ENCODE measurements at regions not wholly inside any gene's neighbourhood (a gene's known extent, or its start where the extent isn't known, plus 50 kb on each side); places are given as distances from the start of the nearest gene placed in this dataset.

DNA sequence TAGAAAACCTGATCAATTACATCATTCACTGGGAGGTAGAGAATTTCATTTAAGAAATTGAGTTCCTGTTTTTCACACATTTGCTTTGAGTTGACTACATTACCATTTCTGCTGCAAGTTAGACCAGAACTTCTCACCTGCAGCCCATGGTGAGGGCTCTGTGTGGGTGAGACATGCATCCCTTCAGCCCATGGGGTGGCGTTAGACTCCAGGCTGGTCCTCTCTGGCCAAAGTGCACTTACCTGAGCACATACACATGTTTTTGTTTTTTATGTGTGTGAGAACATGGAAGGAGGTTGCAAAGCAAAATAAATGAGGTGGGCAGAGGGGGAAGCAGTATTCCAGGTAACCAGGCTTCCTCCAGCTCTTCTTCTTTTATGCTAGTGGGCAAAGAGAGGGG, 470.2 kb downstream of the PMP22 start:
- Histone ChIP-seq H3K27me3 (ENCODE audit: control insufficient read depth in 1 of 2, insufficient read depth in 2 of 2, low read length in 2 of 2) (peaks cover 0 to 12% of the 10 kb centered on the region in 2 experiments; a peak in 1 of 5 replicates), H3K9me3 (ENCODE audit: low read length) (no peaks in the 10 kb centered on the region), H3K9ac (ENCODE audit: insufficient read depth, low read depth, low read length) (no peak overlapping the region), H3K27ac (ENCODE audit: extremely low read length, insufficient read depth, low read length) (no peak overlapping the region), H4K20me1 (ENCODE audit: insufficient read depth, low read length) (no peaks in the 10 kb centered on the region), H3K79me2 (ENCODE audit: insufficient read depth, low read length) (no peaks in the 10 kb centered on the region), H3K4me2 (ENCODE audit: low read depth, low read length) (no peak overlapping the region), H3K4me3 (replicated peaks in 1 of 3; ENCODE audit: insufficient read depth in 1 of 3, low read depth in 2 of 3, low read length in 3 of 3) (no peak overlapping the region), H3K36me3 (replicated peaks in 1 of 2; ENCODE audit: control insufficient read depth in 1 of 2, insufficient read depth in 2 of 2, low read length in 2 of 2) (no peaks in the 10 kb centered on the region), H2AFZ (ENCODE audit: low read length) (no peak overlapping the region), H3K4me1 (ENCODE audit: insufficient read depth, low read length) (no peaks in the 10 kb centered on the region)
- TF ChIP-seq PCBP2 (optimal IDR thresholded peaks at IDR 0.05; ENCODE audit: low read depth, low read length, poor library complexity, severe bottlenecking) (no peak), RAD21 (CRISPR knock-in tag; IDR thresholded peaks at IDR 0.05) (no peak), ZEB1 (IDR thresholded peaks at IDR 0.05; ENCODE audit: insufficient replicate concordance, low read depth) (no peak), RXRA (CRISPR knock-in tag; IDR thresholded peaks at IDR 0.05) (no peak)
- TF ChIP-seq, protein P1, sequence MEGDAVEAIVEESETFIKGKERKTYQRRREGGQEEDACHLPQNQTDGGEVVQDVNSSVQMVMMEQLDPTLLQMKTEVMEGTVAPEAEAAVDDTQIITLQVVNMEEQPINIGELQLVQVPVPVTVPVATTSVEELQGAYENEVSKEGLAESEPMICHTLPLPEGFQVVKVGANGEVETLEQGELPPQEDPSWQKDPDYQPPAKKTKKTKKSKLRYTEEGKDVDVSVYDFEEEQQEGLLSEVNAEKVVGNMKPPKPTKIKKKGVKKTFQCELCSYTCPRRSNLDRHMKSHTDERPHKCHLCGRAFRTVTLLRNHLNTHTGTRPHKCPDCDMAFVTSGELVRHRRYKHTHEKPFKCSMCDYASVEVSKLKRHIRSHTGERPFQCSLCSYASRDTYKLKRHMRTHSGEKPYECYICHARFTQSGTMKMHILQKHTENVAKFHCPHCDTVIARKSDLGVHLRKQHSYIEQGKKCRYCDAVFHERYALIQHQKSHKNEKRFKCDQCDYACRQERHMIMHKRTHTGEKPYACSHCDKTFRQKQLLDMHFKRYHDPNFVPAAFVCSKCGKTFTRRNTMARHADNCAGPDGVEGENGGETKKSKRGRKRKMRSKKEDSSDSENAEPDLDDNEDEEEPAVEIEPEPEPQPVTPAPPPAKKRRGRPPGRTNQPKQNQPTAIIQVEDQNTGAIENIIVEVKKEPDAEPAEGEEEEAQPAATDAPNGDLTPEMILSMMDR (CRISPR knock-in tag; IDR thresholded peaks at IDR 0.05), result peak; percentile 34; the same call in 1 of the 2 replicates
- ChIA-PET POLR2A (no interaction called here), CTCF (ENCODE audit: low intra/inter-chr PET ratio, low total read pairs) (no interaction called here)
- no TSS peak for BruUV-seq (replicated peaks)
- ATAC-seq (0 out of 3 replicates have a peak, but pooled peaks have one; percentile 37), DNase-seq (ENCODE audit: low spot score) (no peak), FAIRE-seq (no peak)
- in situ Hi-C loops (cut with HindIII; ENCODE audit: extremely low pct_ligation_motif_present, low pct_unique_long_range_greater_than_20kb), result no loop called here
- intact Hi-C loops (cut with micrococcal nuclease; ENCODE audit: unreplicated experiment), result no loop called here
- WGBS (ENCODE audit: low lambda C conversion rate), result 0% methylated on average over 1 of the region's 1 CpG

DNA sequence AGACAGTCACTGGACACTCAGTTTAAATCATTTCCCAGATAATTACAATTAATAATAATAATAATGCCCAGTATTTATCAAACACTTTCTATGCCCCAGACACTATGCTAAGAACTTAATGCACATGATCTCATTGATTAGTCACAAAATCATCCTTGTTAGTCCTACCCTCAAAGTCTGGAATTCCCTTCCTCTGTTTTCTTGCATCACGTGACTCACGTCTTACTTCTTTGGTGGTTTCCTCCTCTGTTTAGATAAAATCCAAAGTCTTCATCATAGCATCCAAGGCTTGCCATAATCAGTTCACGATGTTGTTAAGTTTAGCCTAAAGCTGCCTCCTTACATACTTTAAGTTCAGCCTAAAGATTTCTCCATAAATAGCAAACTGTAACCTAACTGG, 471.9 kb downstream of the PMP22 start:
- in situ Hi-C loops (cut with HindIII; ENCODE audit: extremely low pct_ligation_motif_present, low pct_unique_long_range_greater_than_20kb), result no loop called here
- BruUV-seq (replicated peaks), result no TSS peak

More for the DNA sequence above, 471.9 kb downstream of the PMP22 start:
- ChIA-PET POLR2A (no interaction called here), CTCF (ENCODE audit: low intra/inter-chr PET ratio, low total read pairs) (no interaction called here)
- no peak for DNase-seq (ENCODE audit: low spot score)
- H3K4me2 ChIP-seq (ENCODE audit: low read depth, low read length), result no peak overlapping the region
- H3K36me3 ChIP-seq (replicated peaks in 1 of 2; ENCODE audit: control insufficient read depth in 1 of 2, insufficient read depth in 2 of 2, low read length in 2 of 2), result no peaks in the 10 kb centered on the region
- H3K79me2 ChIP-seq (ENCODE audit: insufficient read depth, low read length), result no peaks in the 10 kb centered on the region
- H3K4me3 ChIP-seq (replicated peaks in 1 of 3; ENCODE audit: insufficient read depth in 1 of 3, low read depth in 2 of 3, low read length in 3 of 3), result no peak overlapping the region
- no peak for ATAC-seq
- intact Hi-C loops (cut with micrococcal nuclease; ENCODE audit: unreplicated experiment), result no loop called here
- H3K27ac ChIP-seq (ENCODE audit: extremely low read length, insufficient read depth, low read length), result no peak overlapping the region
- 40% methylated on average over 3 of the region's 3 CpGs for WGBS (ENCODE audit: low lambda C conversion rate)
- H3K9ac ChIP-seq (ENCODE audit: insufficient read depth, low read depth, low read length), result no peak overlapping the region
- H3K9me3 ChIP-seq (ENCODE audit: low read length), result no peaks in the 10 kb centered on the region
- no peak overlapping the region for H2AFZ ChIP-seq (ENCODE audit: low read length)
- peak; percentile 38; the same call in 1 of the 2 replicates for TF ChIP-seq USF2 (IDR thresholded peaks at IDR 0.05; ENCODE audit: low read depth, low read length)
- no peak for TF ChIP-seq USF2 (CRISPR knock-in tag; IDR thresholded peaks at IDR 0.05; ENCODE audit: borderline replicate concordance)
- peak; percentile 65; the same call in 1 of the 2 replicates for TF ChIP-seq RAD51 (IDR thresholded peaks at IDR 0.05; ENCODE audit: borderline replicate concordance)
- TF ChIP-seq ZSCAN9 (CRISPR knock-in tag; IDR thresholded peaks at IDR 0.05; ENCODE audit: borderline replicate concordance), result no peak
- no peak for TF ChIP-seq ATF4 (CRISPR knock-in tag; IDR thresholded peaks at IDR 0.05)
- no peak for FAIRE-seq
- peaks cover 0 to 17% of the 10 kb centered on the region in 2 experiments; a peak in 1 of 5 replicates for H3K27me3 ChIP-seq (ENCODE audit: control insufficient read depth in 1 of 2, insufficient read depth in 2 of 2, low read length in 2 of 2)
- no peaks in the 10 kb centered on the region for H3K4me1 ChIP-seq (ENCODE audit: insufficient read depth, low read length)
- no peaks in the 10 kb centered on the region for H4K20me1 ChIP-seq (ENCODE audit: insufficient read depth, low read length)

All from HepG2 (cell line).